Stomach smooth muscle (tissue), 2 donors: ENCODE measurements at regions not wholly inside any gene's neighbourhood (a gene's known extent, or its start where the extent isn't known, plus 50 kb on each side); places are given as distances from the start of the nearest gene placed in this dataset.

Experiments used
- H3K27ac ChIP-seq: one replicate; pipeline ENCODE4 v1.7.0; 2013; ENCODE audit warnings: mild to moderate bottlenecking, low read length, inconsistent platforms
- H3K27me3 ChIP-seq, 2 donors: one replicate each; pipeline ENCODE4 v1.7.0; 2013; ENCODE audit warnings: low read length in 2 of 2; ENCODE audit not compliant: insufficient read depth in 2 of 2, control insufficient read depth in 1 of 2
- H3K36me3 ChIP-seq, 2 donors: one replicate each; pipeline ENCODE4 v1.7.0; 2013; ENCODE audit warnings: low read length in 2 of 2; ENCODE audit not compliant: control insufficient read depth in 2 of 2, insufficient read depth in 2 of 2
- H3K4me1 ChIP-seq: one replicate; pipeline ENCODE4 v1.7.0; 2013; ENCODE audit warnings: low read length; ENCODE audit not compliant: control insufficient read depth, insufficient read depth
- H3K4me3 ChIP-seq, 2 donors: one replicate each; pipeline ENCODE4 v1.7.0; 2013; ENCODE audit warnings: low read length in 2 of 2
- H3K9ac ChIP-seq, 2 donors: one replicate each; pipeline ENCODE4 v1.7.0; 2013; ENCODE audit warnings: low read length in 2 of 2, mild to moderate bottlenecking in 1 of 2
- H3K9me3 ChIP-seq, 2 donors: one replicate each; pipeline ENCODE4 v1.7.0; 2013; ENCODE audit warnings: low read length in 2 of 2; ENCODE audit not compliant: control insufficient read depth in 2 of 2
- donor health status: healthy.
- donor health status: Pancreatic carcinoma.

DNA sequence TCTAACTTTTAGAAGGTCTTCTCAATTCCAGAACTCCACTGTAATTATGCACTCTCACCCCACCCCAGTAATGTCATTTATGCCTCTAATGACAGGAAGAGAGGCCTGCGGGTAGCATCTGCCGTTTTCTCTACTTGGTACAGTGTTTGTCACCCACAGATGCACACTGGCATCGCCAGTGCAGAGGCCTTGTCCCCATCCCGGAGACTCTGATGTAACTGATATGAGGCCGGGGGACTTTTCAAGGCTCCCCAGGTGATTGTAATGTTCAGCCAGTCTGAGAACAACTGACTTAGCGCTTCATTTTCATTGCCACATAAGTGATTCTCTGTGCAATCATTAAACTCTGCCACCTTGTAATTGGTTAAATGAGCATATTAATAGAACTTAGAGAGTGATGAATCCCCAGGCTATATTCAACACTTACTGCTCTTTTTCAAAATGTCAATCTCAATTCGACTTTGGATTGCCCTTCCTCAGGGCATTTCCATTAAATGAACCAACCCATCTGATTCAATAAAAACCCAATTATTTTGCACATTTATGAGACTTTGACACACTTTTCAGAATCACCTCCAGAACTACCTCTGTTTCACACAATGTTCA lies 113.2 kb downstream of the HERPUD2 start:
- H3K9me3 ChIP-seq: peaks cover 0 to 3% of the 10 kb centered on the region in 2 donors
- H3K4me1 ChIP-seq: no peaks in the 10 kb centered on the region
- H3K27ac ChIP-seq: no peak overlapping the region
- H3K4me3 ChIP-seq: no peak overlapping the region
- no peak overlapping the region for H3K9ac ChIP-seq
- H3K27me3 ChIP-seq: no peaks in the 10 kb centered on the region
- no peaks in the 10 kb centered on the region for H3K36me3 ChIP-seq

GRCh38 chr7:35576031-35576573 lies 118.8 kb downstream of the HERPUD2 start:
- no peaks in the 10 kb centered on the region for H3K27me3 ChIP-seq
- H3K4me3 ChIP-seq: no peak overlapping the region
- H3K9me3 ChIP-seq: peaks cover 0 to 3% of the 10 kb centered on the region in 2 donors
- no peaks in the 10 kb centered on the region for H3K36me3 ChIP-seq
- H3K27ac ChIP-seq: no peak overlapping the region
- H3K9ac ChIP-seq: no peak overlapping the region
- peaks cover 13% of the 10 kb centered on the region for H3K4me1 ChIP-seq

DNA sequence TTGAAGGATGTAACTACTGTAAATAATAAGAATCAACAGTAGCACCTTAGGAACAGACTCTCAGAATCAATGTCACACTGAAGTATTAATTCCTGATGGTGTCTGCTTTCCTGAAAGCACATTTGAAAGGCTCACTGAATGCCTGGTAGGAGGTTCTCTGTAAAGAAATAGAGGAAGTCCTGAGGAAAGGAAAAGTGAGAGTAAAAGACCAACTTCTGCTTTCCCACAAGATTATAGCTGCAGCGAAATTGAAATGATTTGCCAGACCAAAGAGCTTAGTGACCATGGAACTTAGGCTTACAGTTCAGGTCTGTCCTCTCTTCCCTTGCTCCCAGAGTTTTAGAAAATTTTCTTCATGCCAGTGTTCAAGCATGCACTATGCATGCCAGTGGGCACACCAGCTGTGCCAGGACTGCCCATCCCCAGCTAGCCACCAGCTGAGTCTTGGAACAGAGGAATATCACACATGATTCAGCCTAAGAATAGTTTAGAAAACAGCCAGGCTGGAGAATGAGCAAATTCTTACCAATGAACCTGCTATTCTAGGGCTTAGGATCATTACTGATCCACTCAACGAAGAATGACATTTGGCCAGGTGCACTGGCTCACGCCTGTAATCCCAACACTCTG lies 123.2 kb downstream of the HERPUD2 start:
- Histone ChIP-seq H3K4me1 (peaks cover 13% of the 10 kb centered on the region), H3K27ac (no peak overlapping the region), H3K27me3 (no peaks in the 10 kb centered on the region), H3K4me3 (no peak overlapping the region), H3K36me3 (no peaks in the 10 kb centered on the region), H3K9ac (no peak overlapping the region), H3K9me3 (no peaks in the 10 kb centered on the region)

- Histone ChIP-seq H3K27me3 (no peaks in the 10 kb centered on the region), H3K27ac (no peak overlapping the region), H3K4me1 (peaks cover 13% of the 10 kb centered on the region), H3K9me3 (no peaks in the 10 kb centered on the region), H3K36me3 (no peaks in the 10 kb centered on the region), H3K4me3 (no peak overlapping the region), H3K9ac (no peak overlapping the region)
These were observed 124.0 kb downstream of the HERPUD2 start for GRCh38 chr7:35570937-35571336.

DNA sequence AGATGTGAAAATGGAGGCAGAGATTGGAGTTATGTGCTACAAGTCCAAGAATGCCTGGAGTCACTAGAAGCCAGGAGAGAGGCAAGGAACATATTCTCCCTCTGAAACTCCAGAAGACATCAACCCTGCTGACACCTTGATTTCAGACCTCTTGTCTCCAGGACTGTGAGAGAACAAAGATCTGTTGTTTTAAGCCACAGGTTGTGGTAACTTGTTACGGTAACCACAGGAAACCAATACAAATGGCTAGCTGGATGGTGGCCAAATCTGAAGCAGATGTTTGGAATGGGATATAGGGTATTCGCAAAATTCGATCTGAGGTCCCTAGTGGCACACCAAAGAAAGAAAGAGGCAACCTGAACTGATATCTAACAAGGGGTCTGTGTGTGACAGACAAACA lies 129.0 kb downstream of the HERPUD2 start:
- H3K27me3 ChIP-seq: no peaks in the 10 kb centered on the region
- no peaks in the 10 kb centered on the region for H3K4me1 ChIP-seq
- no peaks in the 10 kb centered on the region for H3K9me3 ChIP-seq
- H3K36me3 ChIP-seq: no peaks in the 10 kb centered on the region
- no peak overlapping the region for H3K27ac ChIP-seq
- no peak overlapping the region for H3K9ac ChIP-seq
- no peak overlapping the region for H3K4me3 ChIP-seq

- Histone ChIP-seq H3K9ac (no peak overlapping the region), H3K4me1 (no peaks in the 10 kb centered on the region), H3K9me3 (no peaks in the 10 kb centered on the region), H3K27ac (no peak overlapping the region), H3K4me3 (no peak overlapping the region), H3K27me3 (no peaks in the 10 kb centered on the region), H3K36me3 (no peaks in the 10 kb centered on the region)
These were observed 136.1 kb downstream of the HERPUD2 start for GRCh38 chr7:35558841-35559240.

- no peaks in the 10 kb centered on the region for H3K27me3 ChIP-seq
- no peaks in the 10 kb centered on the region for H3K4me1 ChIP-seq
- no peaks in the 10 kb centered on the region for H3K36me3 ChIP-seq
- H3K4me3 ChIP-seq: no peak overlapping the region
- no peaks in the 10 kb centered on the region for H3K9me3 ChIP-seq
- H3K27ac ChIP-seq: no peak overlapping the region
- no peak overlapping the region for H3K9ac ChIP-seq
These were observed 138.1 kb downstream of the HERPUD2 start for GRCh38 chr7:35556515-35557471.

DNA sequence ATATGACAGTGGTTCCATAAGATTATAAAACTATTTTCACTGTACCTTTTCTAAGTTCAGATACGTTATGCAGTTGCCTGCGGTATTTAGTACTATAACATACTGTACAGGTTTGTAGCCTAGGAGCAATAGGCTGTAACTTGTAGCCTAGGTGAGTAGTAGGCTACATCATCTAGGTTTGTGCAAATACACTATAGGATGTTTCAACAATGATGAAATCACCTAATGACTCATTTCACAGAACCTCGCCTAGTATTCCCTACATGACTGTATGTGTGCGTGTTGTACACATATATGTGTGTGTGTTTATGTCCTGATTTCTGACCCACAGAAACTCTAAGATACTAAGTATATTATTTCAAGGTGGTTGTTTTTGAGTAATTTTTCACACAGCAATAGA lies 139.0 kb downstream of the HERPUD2 start:
- H3K4me3 ChIP-seq: no peak overlapping the region
- H3K27ac ChIP-seq: no peak overlapping the region
- no peaks in the 10 kb centered on the region for H3K36me3 ChIP-seq
- H3K9ac ChIP-seq: no peak overlapping the region
- H3K4me1 ChIP-seq: no peaks in the 10 kb centered on the region
- H3K9me3 ChIP-seq: no peaks in the 10 kb centered on the region
- H3K27me3 ChIP-seq: no peaks in the 10 kb centered on the region

- no peaks in the 10 kb centered on the region for H3K36me3 ChIP-seq
- H3K4me3 ChIP-seq: no peak overlapping the region
- H3K27ac ChIP-seq: no peak overlapping the region
- H3K9ac ChIP-seq: no peak overlapping the region
- H3K27me3 ChIP-seq: no peaks in the 10 kb centered on the region
- no peaks in the 10 kb centered on the region for H3K4me1 ChIP-seq
- no peaks in the 10 kb centered on the region for H3K9me3 ChIP-seq
These were observed 139.5 kb downstream of the HERPUD2 start for GRCh38 chr7:35555386-35555785.

- Histone ChIP-seq H3K27ac (no peak overlapping the region), H3K27me3 (peaks cover 0 to 3% of the 10 kb centered on the region in 2 donors), H3K9me3 (no peaks in the 10 kb centered on the region), H3K9ac (no peak overlapping the region), H3K4me1 (no peaks in the 10 kb centered on the region), H3K36me3 (no peaks in the 10 kb centered on the region), H3K4me3 (no peak overlapping the region)
These were observed 141.4 kb downstream of the HERPUD2 start for GRCh38 chr7:35553519-35553918.
